Uterus (tissue), 3 donors: ENCODE measurements at regions not wholly inside any gene's neighbourhood (a gene's known extent, or its start where the extent isn't known, plus 50 kb on each side); places are given as distances from the start of the nearest gene placed in this dataset.

Source experiments
- DNase-seq, 2 donors: peaks; one replicate each; pipeline ENCODE4 v3.0.0-alpha.2; 2019 to 2020
- H3K27ac ChIP-seq, 2 donors: fragments of 200-600 bp; sonication (generic); 1 replicate in 1 of 2; 2 replicates in 1 of 2; pipeline ENCODE4 v1.5.1; 2016 to 2018
- H3K27me3 ChIP-seq, 2 donors: fragments of 200-600 bp; sonication (generic); one replicate each; pipeline ENCODE4 v1.5.1; 2018 to 2019; ENCODE audit warnings: control low read depth in 1 of 2
- H3K36me3 ChIP-seq, 2 donors: fragments of 200-600 bp; sonication (generic); one replicate each; pipeline ENCODE4 v1.5.1; 2019; ENCODE audit warnings: control low read depth in 1 of 2
- H3K4me1 ChIP-seq, 2 donors: fragments of 200-600 bp; sonication (generic); one replicate each; pipeline ENCODE4 v1.5.1; 2018 to 2019; ENCODE audit warnings: control low read depth in 1 of 2
- H3K4me3 ChIP-seq, 2 donors: fragments of 200-600 bp; sonication (generic); 1 replicate in 1 of 2; 2 replicates in 1 of 2; pipeline ENCODE4 v1.5.1; 2018 to 2019; ENCODE audit warnings: mild to moderate bottlenecking in 1 of 2
- H3K9me3 ChIP-seq, 2 donors: fragments of 200-600 bp; sonication (generic); one replicate each; pipeline ENCODE4 v1.5.1; 2019; ENCODE audit warnings: control low read depth in 1 of 2
- POLR2A ChIP-seq, 2 donors: fragments of 450-650 bp; IDR thresholded peaks; one replicate each; pipeline ENCODE4 v1.6.1; 2016; ENCODE audit warnings: antibody characterized with exemption in 2 of 2, mild to moderate bottlenecking in 1 of 2, moderate library complexity in 1 of 2
- intact Hi-C: fragments of 100-400 bp; cut with DNase I; formaldehyde crosslinking; loops from one replicate; pipeline ENCODE4 v1.15.1; 2023; ENCODE audit warnings: low total_unique reads
- TF ChIP-seq, protein P1 (sequence below), 4 experiments: fragments of 200-600 bp in 2 of 4; fragments of 450-650 bp in 2 of 4; sonication (generic) in 2 of 4; IDR thresholded peaks; one replicate each; pipeline ENCODE4 v1.5.1; 2016 to 2019; ENCODE audit warnings: antibody characterized with exemption in 4 of 4, mild to moderate bottlenecking in 2 of 4, moderate library complexity in 1 of 4
- donor health status: DM: yes; HTN: yes; CAD: no.

DNA sequence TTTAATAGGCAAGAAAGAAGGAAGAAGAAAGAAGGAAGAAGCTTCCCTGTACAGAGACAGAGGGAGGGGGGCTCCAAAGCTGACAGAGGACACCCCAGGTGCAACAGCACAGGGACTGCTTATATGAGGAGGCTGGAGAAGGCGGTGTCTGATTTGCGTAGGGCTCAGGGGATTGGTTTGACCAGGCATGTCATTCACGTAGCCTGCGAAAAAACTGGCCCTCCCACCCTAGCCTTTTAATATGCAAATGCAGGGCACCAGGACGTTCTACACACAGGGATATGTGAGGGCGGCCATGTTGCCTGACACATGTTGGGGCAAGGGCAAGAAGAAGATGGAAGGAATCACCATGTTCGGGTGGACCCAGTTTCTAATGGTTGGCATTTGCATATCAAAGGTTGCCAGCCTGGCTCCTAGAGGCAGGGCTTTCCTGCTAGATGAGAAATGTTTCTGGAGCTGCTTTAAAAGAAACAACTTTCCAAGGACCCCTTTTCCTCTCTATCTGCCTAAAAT, 305.4 kb upstream of the CDYL start:
- H3K27ac ChIP-seq: no peak overlapping the region
- no peak overlapping the region for H3K4me3 ChIP-seq
- no peaks in the 10 kb centered on the region for H3K27me3 ChIP-seq
- DNase-seq: no peak
- intact Hi-C loops: no loop called here
- no peaks in the 10 kb centered on the region for H3K4me1 ChIP-seq
- no peaks in the 10 kb centered on the region for H3K9me3 ChIP-seq
- no peaks in the 10 kb centered on the region for H3K36me3 ChIP-seq
- no peak for TF ChIP-seq POLR2A (IDR thresholded peaks at IDR 0.05)
- TF ChIP-seq, protein P1, sequence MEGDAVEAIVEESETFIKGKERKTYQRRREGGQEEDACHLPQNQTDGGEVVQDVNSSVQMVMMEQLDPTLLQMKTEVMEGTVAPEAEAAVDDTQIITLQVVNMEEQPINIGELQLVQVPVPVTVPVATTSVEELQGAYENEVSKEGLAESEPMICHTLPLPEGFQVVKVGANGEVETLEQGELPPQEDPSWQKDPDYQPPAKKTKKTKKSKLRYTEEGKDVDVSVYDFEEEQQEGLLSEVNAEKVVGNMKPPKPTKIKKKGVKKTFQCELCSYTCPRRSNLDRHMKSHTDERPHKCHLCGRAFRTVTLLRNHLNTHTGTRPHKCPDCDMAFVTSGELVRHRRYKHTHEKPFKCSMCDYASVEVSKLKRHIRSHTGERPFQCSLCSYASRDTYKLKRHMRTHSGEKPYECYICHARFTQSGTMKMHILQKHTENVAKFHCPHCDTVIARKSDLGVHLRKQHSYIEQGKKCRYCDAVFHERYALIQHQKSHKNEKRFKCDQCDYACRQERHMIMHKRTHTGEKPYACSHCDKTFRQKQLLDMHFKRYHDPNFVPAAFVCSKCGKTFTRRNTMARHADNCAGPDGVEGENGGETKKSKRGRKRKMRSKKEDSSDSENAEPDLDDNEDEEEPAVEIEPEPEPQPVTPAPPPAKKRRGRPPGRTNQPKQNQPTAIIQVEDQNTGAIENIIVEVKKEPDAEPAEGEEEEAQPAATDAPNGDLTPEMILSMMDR (IDR thresholded peaks at IDR 0.05): no peak

DNA sequence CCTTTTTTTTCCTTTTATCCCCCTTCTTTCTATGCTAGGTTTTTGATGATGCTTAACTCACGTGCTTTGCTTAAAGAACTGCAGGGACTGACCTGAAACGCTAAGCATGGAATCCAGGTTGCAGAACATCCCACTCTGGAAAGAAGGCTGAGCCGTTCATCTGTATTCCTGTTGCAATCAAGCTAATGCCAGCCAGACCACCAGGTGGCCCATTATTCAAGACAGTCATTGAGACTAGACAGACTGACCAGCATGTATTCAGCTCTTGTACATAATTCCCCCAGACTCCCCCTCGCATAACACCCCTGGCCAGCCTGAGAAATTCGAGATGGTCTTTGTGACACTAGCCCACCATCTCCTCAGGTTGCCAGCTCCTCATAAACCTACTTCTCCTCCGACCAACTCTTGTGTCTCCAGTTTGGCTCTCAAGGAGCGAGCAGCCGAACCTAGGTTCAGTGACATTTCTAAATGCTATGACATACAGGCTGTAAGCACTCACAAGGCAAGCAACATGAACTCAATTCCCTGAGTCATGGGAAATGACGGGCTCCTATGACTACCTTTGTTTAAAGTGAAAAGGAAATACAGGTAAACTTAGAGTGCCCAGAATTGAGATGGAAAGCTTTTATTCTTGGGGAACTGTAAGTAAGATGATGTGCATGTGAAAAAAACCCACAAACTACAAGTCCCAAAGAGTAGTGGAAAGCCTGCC, 309.3 kb upstream of the CDYL start:
- no peaks in the 10 kb centered on the region for H3K36me3 ChIP-seq
- H3K4me1 ChIP-seq: no peaks in the 10 kb centered on the region
- TF ChIP-seq POLR2A (IDR thresholded peaks at IDR 0.05): no peak
- TF ChIP-seq, protein P1 (IDR thresholded peaks at IDR 0.05): peak in 1 of 4 experiments; percentile 10
- intact Hi-C loops: no loop called here
- H3K27ac ChIP-seq: no peak overlapping the region
- H3K9me3 ChIP-seq: no peaks in the 10 kb centered on the region
- H3K4me3 ChIP-seq: no peak overlapping the region
- DNase-seq: no peak
- H3K27me3 ChIP-seq: no peaks in the 10 kb centered on the region

DNA sequence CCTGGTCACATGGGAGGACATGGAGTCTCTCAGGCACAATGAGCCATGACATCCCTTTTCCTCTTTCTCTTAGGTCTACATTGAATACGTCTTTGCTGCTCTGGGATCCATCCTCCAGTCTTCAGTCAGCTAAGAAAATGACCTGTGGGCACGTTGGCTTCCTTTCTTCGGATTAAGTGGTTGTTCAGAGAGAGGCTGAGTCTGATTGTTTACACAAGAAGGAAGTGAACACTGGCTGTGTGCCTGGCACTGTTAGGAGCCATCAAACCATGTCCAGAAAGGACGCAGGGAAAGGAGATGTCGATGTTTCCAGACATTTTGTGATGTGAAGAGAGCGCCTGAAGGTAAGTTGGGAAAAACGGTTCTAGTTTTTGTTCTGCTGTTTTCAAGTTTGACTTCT, 309.9 kb upstream of the CDYL start:
- intact Hi-C loops: no loop called here
- no peak overlapping the region for H3K27ac ChIP-seq
- TF ChIP-seq POLR2A (IDR thresholded peaks at IDR 0.05): no peak
- TF ChIP-seq, protein P1 (IDR thresholded peaks at IDR 0.05): no peak

DNA sequence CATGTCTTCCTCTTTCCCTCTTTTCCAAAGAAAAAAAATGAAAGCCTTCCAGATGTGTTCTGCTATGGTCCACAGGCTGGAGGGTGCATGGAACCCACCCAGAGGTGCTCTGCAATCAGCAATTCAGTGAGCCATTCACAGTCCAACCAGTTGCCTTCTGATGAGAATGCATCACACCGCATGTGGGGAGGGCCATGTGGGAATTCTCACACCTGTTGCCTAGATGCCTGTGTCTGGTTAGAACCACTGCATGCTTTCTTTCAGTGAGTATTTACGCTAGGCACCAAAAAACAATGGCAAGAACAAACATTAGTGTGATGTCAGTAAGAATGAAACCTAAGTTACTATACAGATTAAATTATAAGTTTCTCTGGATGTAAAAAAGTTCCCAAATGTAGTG, 311.6 kb upstream of the CDYL start:
- intact Hi-C loops: no loop called here
- Histone ChIP-seq H3K4me1 (peaks cover 0 to 2% of the 10 kb centered on the region in 2 donors), H3K4me3 (no peak overlapping the region), H3K9me3 (no peaks in the 10 kb centered on the region), H3K27ac (no peak overlapping the region), H3K36me3 (no peaks in the 10 kb centered on the region), H3K27me3 (no peaks in the 10 kb centered on the region)
- no peak for DNase-seq
- TF ChIP-seq POLR2A (IDR thresholded peaks at IDR 0.05): no peak
- TF ChIP-seq, protein P1 (IDR thresholded peaks at IDR 0.05): no peak

More for the DNA sequence above, 309.9 kb upstream of the CDYL start:
- Histone ChIP-seq H3K4me3 (no peak overlapping the region), H3K4me1 (no peaks in the 10 kb centered on the region), H3K36me3 (no peaks in the 10 kb centered on the region), H3K9me3 (no peaks in the 10 kb centered on the region), H3K27me3 (no peaks in the 10 kb centered on the region)
- no peak for DNase-seq

DNA sequence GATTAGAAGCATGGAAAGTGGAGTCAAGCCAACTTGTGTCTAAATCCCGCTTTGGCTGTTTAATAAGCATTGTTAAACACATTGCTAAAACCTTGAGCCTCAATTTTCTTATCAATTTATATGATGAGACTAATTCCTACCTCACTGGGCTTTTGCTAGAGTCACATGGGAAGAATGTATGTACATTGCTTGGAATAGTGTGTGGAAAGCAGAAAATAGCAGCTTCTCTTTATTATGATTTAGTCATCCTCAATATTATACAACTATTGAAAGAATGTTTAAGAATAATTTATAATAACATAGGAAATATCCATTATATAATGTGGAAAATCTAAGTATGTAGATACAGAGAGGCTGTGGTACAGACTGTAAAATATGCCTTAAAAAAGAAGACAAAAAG, 313.0 kb upstream of the CDYL start:
- Histone ChIP-seq H3K4me1 (peaks cover 0 to 2% of the 10 kb centered on the region in 2 donors), H3K36me3 (no peaks in the 10 kb centered on the region), H3K27me3 (no peaks in the 10 kb centered on the region), H3K9me3 (no peaks in the 10 kb centered on the region), H3K4me3 (no peak overlapping the region), H3K27ac (no peak overlapping the region)
- no peak for DNase-seq
- intact Hi-C loops: no loop called here
- TF ChIP-seq, protein P1 (IDR thresholded peaks at IDR 0.05): no peak
- no peak for TF ChIP-seq POLR2A (IDR thresholded peaks at IDR 0.05)
